H1 (cell line): ENCODE measurements at regions not wholly inside any gene's neighbourhood (a gene's known extent, or its start where the extent isn't known, plus 50 kb on each side); places are given as distances from the start of the nearest gene placed in this dataset.

Experiments
- CTCF ChIA-PET: fragments of 300-600 bp; sonication (Branson Sonifier 250); formaldehyde crosslinking; loops from one replicate; lab custom pipeline; 2021; ENCODE audit not compliant: partially characterized antibody; lab: Charles Lee
- POLR2A ChIA-PET: fragments of 300-600 bp; sonication (Branson Sonifier 250); formaldehyde crosslinking; loops from one replicate; lab custom pipeline; 2021; ENCODE audit warnings: inconsistent platforms; ENCODE audit not compliant: partially characterized antibody; lab: Charles Lee
- DNase-seq, 2 experiments: peaks; one replicate each; pipeline versions ENCODE4 v3.0.0 to v3.0.0-alpha.2; 2010 to 2022; ENCODE audit warnings: low spot score in 2 of 2, low read depth in 1 of 2, mixed read lengths in 1 of 2
- FAIRE-seq: peaks from 2 replicates; lab custom pipeline; 2011; peaks lifted over from hg19 to GRCh38; lab: Jason Lieb, UNC
- H2AFZ ChIP-seq: 2 replicates; pipeline ENCODE4 v1.8.1; 2012; ENCODE audit warnings: low read length, inconsistent platforms
- H2AK5ac ChIP-seq: 2 replicates; pipeline ENCODE4 v1.6.1; 2013; ENCODE audit warnings: low read depth, low read length
- H2BK120ac ChIP-seq: replicated peaks from 2 replicates; pipeline ENCODE3; 2013; ENCODE audit warnings: low read depth, low read length, inconsistent platforms
- H2BK12ac ChIP-seq: 2 replicates; pipeline ENCODE4 v1.6.1; 2013; ENCODE audit warnings: low read depth, low read length
- H2BK15ac ChIP-seq: 2 replicates; pipeline ENCODE4 v1.6.1; 2013; ENCODE audit warnings: low read length
- H2BK20ac ChIP-seq: 2 replicates; pipeline ENCODE4 v1.6.1; 2013; ENCODE audit warnings: low read length
- H2BK5ac ChIP-seq: 2 replicates; pipeline ENCODE4 v1.6.1; 2013; ENCODE audit warnings: low read depth, low read length
- H3K14ac ChIP-seq: 2 replicates; pipeline ENCODE4 v1.6.1; 2013; ENCODE audit warnings: inconsistent platforms; ENCODE audit not compliant: insufficient read length
- H3K18ac ChIP-seq: 2 replicates; pipeline ENCODE4 v1.6.1; 2013; ENCODE audit warnings: low read length; ENCODE audit errors: extremely low read depth
- H3K23ac ChIP-seq: 2 replicates; pipeline ENCODE4 v1.6.1; 2013; ENCODE audit warnings: inconsistent platforms; ENCODE audit not compliant: insufficient read length
- H3K23me2 ChIP-seq: 2 replicates; pipeline ENCODE4 v1.6.1; 2013; ENCODE audit warnings: low read depth, low read length
- H3K27ac ChIP-seq: 2 replicates; pipeline ENCODE4 v1.6.1; 2011; ENCODE audit warnings: low read depth, low read length, inconsistent platforms
- H3K27me3 ChIP-seq, 4 experiments: replicated peaks in 1 of 4; 1 replicate in 1 of 4; 2 replicates in 3 of 4; pipeline versions ENCODE4 v1.6.1 to v1.8.1; 2011 to 2013; ENCODE audit warnings: low read length in 3 of 4, mild to moderate bottlenecking in 3 of 4, inconsistent platforms in 2 of 4, mixed read lengths in 2 of 4, moderate library complexity in 1 of 4; ENCODE audit not compliant: control insufficient read depth in 3 of 4, insufficient read depth in 3 of 4; ENCODE audit errors: extremely low read depth in 1 of 4
- H3K36me3 ChIP-seq, 4 experiments: 2 replicates each; pipeline versions ENCODE4 v1.6.1 to v1.8.1; 2011 to 2013; ENCODE audit warnings: mild to moderate bottlenecking in 4 of 4, low read length in 3 of 4, moderate library complexity in 2 of 4, control low read depth in 1 of 4, inconsistent platforms in 1 of 4; ENCODE audit not compliant: insufficient read depth in 4 of 4, control insufficient read depth in 2 of 4
- H3K4ac ChIP-seq: replicated peaks from 2 replicates; pipeline ENCODE3; 2013; ENCODE audit warnings: low read length, low read depth, mixed read lengths, inconsistent platforms; ENCODE audit not compliant: insufficient read length
- H3K4me1 ChIP-seq, 4 experiments: replicated peaks in 1 of 4; 1 replicate in 1 of 4; 2 replicates in 3 of 4; pipeline versions ENCODE4 v1.6.1 to v1.8.1; 2011 to 2013; ENCODE audit warnings: low read length in 3 of 4, inconsistent platforms in 2 of 4, mixed read lengths in 1 of 4; ENCODE audit not compliant: insufficient read depth in 4 of 4, control insufficient read depth in 3 of 4
- H3K4me2 ChIP-seq, 2 experiments: 2 replicates each; pipeline versions ENCODE4 v1.6.1 to v1.8.1; 2011 to 2013; ENCODE audit warnings: low read depth in 2 of 2, low read length in 2 of 2, control low read depth in 1 of 2, inconsistent platforms in 1 of 2, mild to moderate bottlenecking in 1 of 2; ENCODE audit not compliant: insufficient read depth in 1 of 2
- H3K4me3 ChIP-seq, 4 experiments: fragments of 200-600, 300-600 bp in 1 of 4; sonication (generic), shearing (Covaris generic), sonication (Bioruptor Twin) in 1 of 4; 2 replicates each; pipeline versions ENCODE4 v1.5.1 to v1.8.1; 2011 to 2016; ENCODE audit warnings: low read length in 4 of 4, low read depth in 3 of 4, control low read depth in 2 of 4, inconsistent platforms in 2 of 4, mild to moderate bottlenecking in 2 of 4, mixed read lengths in 1 of 4, moderate library complexity in 1 of 4; ENCODE audit not compliant: insufficient read depth in 2 of 4; ENCODE audit errors: extremely low read depth in 1 of 4
- H3K56ac ChIP-seq: replicated peaks from 2 replicates; pipeline ENCODE3; 2013; ENCODE audit warnings: low read depth, mild to moderate bottlenecking, mixed read lengths, low read length, inconsistent platforms; ENCODE audit not compliant: insufficient read length
- H3K79me1 ChIP-seq: 2 replicates; pipeline ENCODE4 v1.6.1; 2013; ENCODE audit warnings: low read depth, low read length, control low read depth
- H3K79me2 ChIP-seq, 2 experiments: 2 replicates each; pipeline versions ENCODE4 v1.6.1 to v1.8.1; 2012 to 2013; ENCODE audit warnings: low read length in 2 of 2, mild to moderate bottlenecking in 2 of 2, inconsistent platforms in 1 of 2; ENCODE audit not compliant: insufficient read depth in 2 of 2, control insufficient read depth in 1 of 2
- H3K9ac ChIP-seq, 4 experiments: replicated peaks in 1 of 4; 1 replicate in 1 of 4; 2 replicates in 3 of 4; pipeline versions ENCODE4 v1.6.1 to v1.8.1; 2011 to 2013; ENCODE audit warnings: low read depth in 3 of 4, low read length in 3 of 4, control low read depth in 2 of 4, mild to moderate bottlenecking in 2 of 4, moderate library complexity in 2 of 4, inconsistent platforms in 1 of 4; ENCODE audit errors: extremely low read depth in 1 of 4
- H3K9me3 ChIP-seq, 2 experiments: 2 replicates each; pipeline versions ENCODE4 v1.6.1 to v1.8.1; 2012 to 2013; ENCODE audit warnings: mild to moderate bottlenecking in 2 of 2, moderate library complexity in 2 of 2, control low read depth in 1 of 2, inconsistent platforms in 1 of 2, low read depth in 1 of 2, low read length in 1 of 2, mixed read lengths in 1 of 2; ENCODE audit not compliant: insufficient read depth in 2 of 2
- H4K20me1 ChIP-seq, 2 experiments: replicated peaks in 1 of 2; 2 replicates each; pipeline versions ENCODE3 to v1.8.1; 2011 to 2013; ENCODE audit warnings: inconsistent platforms in 2 of 2, low read length in 2 of 2, mild to moderate bottlenecking in 1 of 2; ENCODE audit not compliant: insufficient read depth in 2 of 2, control insufficient read depth in 1 of 2
- H4K5ac ChIP-seq: 2 replicates; pipeline ENCODE4 v1.6.1; 2013; ENCODE audit warnings: low read length, low read depth, mixed read lengths, inconsistent platforms; ENCODE audit not compliant: insufficient read length
- H4K8ac ChIP-seq: 2 replicates; pipeline ENCODE4 v1.8.0; 2013; ENCODE audit warnings: mild to moderate bottlenecking, moderate library complexity, low read length, inconsistent platforms; ENCODE audit not compliant: insufficient read depth; ENCODE audit errors: extremely low read depth
- H4K91ac ChIP-seq: replicated peaks from 2 replicates; pipeline ENCODE3; 2013; ENCODE audit warnings: low read length, mixed read lengths, inconsistent platforms; ENCODE audit not compliant: insufficient read length
- KDM5A ChIP-seq: fragments of 200-600 bp; IDR thresholded peaks from 2 replicates; pipeline ENCODE4 v1.7.1; 2012; ENCODE audit warnings: mild to moderate bottlenecking, low read length, inconsistent platforms, mixed read lengths
- PHF8 ChIP-seq: fragments of 200-600 bp; sonication (generic); conservative IDR thresholded peaks from 2 replicates; pipeline ENCODE4 v1.7.1; 2012; ENCODE audit warnings: low read depth, mild to moderate bottlenecking, inconsistent platforms, low read length, moderate library complexity
- RAD21 ChIP-seq, 2 experiments: IDR thresholded peaks in 1 of 2; conservative IDR thresholded peaks in 1 of 2; 2 replicates each; pipeline ENCODE4 v1.6.1; 2011; ENCODE audit warnings: low read depth in 2 of 2, low read length in 2 of 2, improper control_type of control experiment in 1 of 2, inconsistent platforms in 1 of 2, mild to moderate bottlenecking in 1 of 2, moderate library complexity in 1 of 2
- TCF12 ChIP-seq: IDR thresholded peaks from 2 replicates; pipeline ENCODE4 v1.6.1; 2011; ENCODE audit warnings: low read depth, mild to moderate bottlenecking, low read length
- WGBS, 2 experiments: shearing (Covaris generic) in 1 of 2; methylation state at CpG; one replicate each; pipeline versions ENCODE4 v1.1.6 to v1.1.7; 2013 to 2015; ENCODE audit warnings: low lambda C conversion rate in 2 of 2, mixed read lengths in 2 of 2, inconsistent platforms in 1 of 2, low coverage in 1 of 2, missing lambda C conversion rate in 1 of 2; ENCODE audit not compliant: insufficient replicate concordance in 2 of 2, insufficient coverage in 1 of 2, insufficient read length in 1 of 2; ENCODE audit errors: extremely low coverage in 1 of 2, missing lambda C conversion rate in 1 of 2; 5-methylcytosine and 5-hydroxymethylcytosine counted together
- TF ChIP-seq, protein P1 (sequence below): IDR thresholded peaks from 2 replicates; pipeline ENCODE4 v1.6.1; 2011; ENCODE audit warnings: low read depth, mild to moderate bottlenecking, low read length; ENCODE audit not compliant: insufficient read depth
- TF ChIP-seq, protein P2 (sequence below): IDR thresholded peaks from 2 replicates; pipeline ENCODE4 v1.6.1; 2012; ENCODE audit warnings: inconsistent platforms
- TF ChIP-seq, protein P3 (sequence below), 3 experiments: IDR thresholded peaks; 1 replicate in 2 of 3; 2 replicates in 1 of 3; pipeline versions ENCODE4 v1.5.1 to v1.6.1; 2011; ENCODE audit warnings: low read length in 3 of 3, mild to moderate bottlenecking in 3 of 3, inconsistent platforms in 2 of 3, low read depth in 1 of 3, moderate library complexity in 1 of 3; ENCODE audit not compliant: insufficient read depth in 1 of 3; ENCODE audit errors: control extremely low read depth in 1 of 3

DNA sequence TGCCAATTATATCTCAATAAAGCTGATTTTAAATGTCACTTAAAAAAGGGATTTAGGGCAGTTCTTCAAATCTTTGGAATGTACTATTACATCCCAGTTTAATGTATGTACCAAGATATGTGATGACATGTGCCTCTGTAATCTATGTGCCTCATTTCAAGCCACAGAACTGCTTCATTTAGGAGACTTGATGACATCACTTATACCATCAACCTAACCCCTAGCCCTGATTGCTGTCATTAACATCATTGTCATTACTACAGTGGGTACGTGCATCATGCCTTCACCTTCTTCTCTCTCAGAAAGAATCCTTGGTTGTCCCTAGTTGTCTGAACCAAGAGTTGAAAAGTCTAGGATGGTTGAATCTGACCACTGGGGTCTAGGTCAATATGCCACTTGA is 134.3 kb upstream of the RAB11FIP2 start:
- POLR2A ChIA-PET: no interaction called here
- FAIRE-seq: no peak

More for the DNA sequence above, 134.3 kb upstream of the RAB11FIP2 start:
- H4K20me1 ChIP-seq: no peaks in the 10 kb centered on the region
- CTCF ChIA-PET: no interaction called here
- no peak overlapping the region for H3K18ac ChIP-seq
- H3K4ac ChIP-seq: no peak overlapping the region
- H3K4me1 ChIP-seq: no peaks in the 10 kb centered on the region
- H2BK15ac ChIP-seq: no peak overlapping the region
- H4K91ac ChIP-seq: no peak overlapping the region
- H4K8ac ChIP-seq: no peak overlapping the region
- no peak overlapping the region for H4K5ac ChIP-seq
- DNase-seq: no peak
- 0 out of 2 replicates have a peak overlapping the region, but pooled peaks have one; percentile 2 for H2AK5ac ChIP-seq
- peaks cover 2 to 6% of the 10 kb centered on the region in 2 experiments; a peak in 1 of 4 replicates for H3K9me3 ChIP-seq
- H3K9ac ChIP-seq: no peak overlapping the region
- no peaks in the 10 kb centered on the region for H3K79me1 ChIP-seq
- no peak overlapping the region for H3K23ac ChIP-seq
- no peak overlapping the region for H2BK12ac ChIP-seq
- H3K4me3 ChIP-seq: no peak overlapping the region
- H3K27me3 ChIP-seq: no peaks in the 10 kb centered on the region
- no peak overlapping the region for H3K4me2 ChIP-seq
- TF ChIP-seq, protein P1, sequence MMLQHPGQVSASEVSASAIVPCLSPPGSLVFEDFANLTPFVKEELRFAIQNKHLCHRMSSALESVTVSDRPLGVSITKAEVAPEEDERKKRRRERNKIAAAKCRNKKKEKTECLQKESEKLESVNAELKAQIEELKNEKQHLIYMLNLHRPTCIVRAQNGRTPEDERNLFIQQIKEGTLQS: no peak
- no peak for TF ChIP-seq PHF8
- TF ChIP-seq, protein P2, sequence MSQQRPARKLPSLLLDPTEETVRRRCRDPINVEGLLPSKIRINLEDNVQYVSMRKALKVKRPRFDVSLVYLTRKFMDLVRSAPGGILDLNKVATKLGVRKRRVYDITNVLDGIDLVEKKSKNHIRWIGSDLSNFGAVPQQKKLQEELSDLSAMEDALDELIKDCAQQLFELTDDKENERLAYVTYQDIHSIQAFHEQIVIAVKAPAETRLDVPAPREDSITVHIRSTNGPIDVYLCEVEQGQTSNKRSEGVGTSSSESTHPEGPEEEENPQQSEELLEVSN: no peak
- TF ChIP-seq TCF12: no peak
- no peak for TF ChIP-seq RAD21 (IDR thresholded peaks at IDR 0.05 in 1 of 2, conservative IDR thresholded peaks at IDR 0.05 in 1 of 2; ENCODE audit: low read depth in 2 of 2, low read length in 2 of 2)
- no peak for TF ChIP-seq KDM5A
- TF ChIP-seq, protein P3, sequence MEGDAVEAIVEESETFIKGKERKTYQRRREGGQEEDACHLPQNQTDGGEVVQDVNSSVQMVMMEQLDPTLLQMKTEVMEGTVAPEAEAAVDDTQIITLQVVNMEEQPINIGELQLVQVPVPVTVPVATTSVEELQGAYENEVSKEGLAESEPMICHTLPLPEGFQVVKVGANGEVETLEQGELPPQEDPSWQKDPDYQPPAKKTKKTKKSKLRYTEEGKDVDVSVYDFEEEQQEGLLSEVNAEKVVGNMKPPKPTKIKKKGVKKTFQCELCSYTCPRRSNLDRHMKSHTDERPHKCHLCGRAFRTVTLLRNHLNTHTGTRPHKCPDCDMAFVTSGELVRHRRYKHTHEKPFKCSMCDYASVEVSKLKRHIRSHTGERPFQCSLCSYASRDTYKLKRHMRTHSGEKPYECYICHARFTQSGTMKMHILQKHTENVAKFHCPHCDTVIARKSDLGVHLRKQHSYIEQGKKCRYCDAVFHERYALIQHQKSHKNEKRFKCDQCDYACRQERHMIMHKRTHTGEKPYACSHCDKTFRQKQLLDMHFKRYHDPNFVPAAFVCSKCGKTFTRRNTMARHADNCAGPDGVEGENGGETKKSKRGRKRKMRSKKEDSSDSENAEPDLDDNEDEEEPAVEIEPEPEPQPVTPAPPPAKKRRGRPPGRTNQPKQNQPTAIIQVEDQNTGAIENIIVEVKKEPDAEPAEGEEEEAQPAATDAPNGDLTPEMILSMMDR (IDR thresholded peaks at IDR 0.05; ENCODE audit: control extremely low read depth in 1 of 3, insufficient read depth in 1 of 3, low read depth in 1 of 3, low read length in 3 of 3): no peak
- TF ChIP-seq, all 59 proteins: peak for 0
- no peak overlapping the region for H3K14ac ChIP-seq
- 73% methylated on average over 1 of the region's 1 CpG; no CpG with 5 or more reads in 1 of the 2 experiments for WGBS, 2 experiments
- H2BK120ac ChIP-seq: no peak overlapping the region
- H2BK5ac ChIP-seq: no peak overlapping the region
- H2AFZ ChIP-seq: no peak overlapping the region
- no peaks in the 10 kb centered on the region for H3K79me2 ChIP-seq
- H3K23me2 ChIP-seq: peaks cover 2% of the 10 kb centered on the region; the same call in 1 of the 2 replicates
- no peak overlapping the region for H2BK20ac ChIP-seq
- H3K36me3 ChIP-seq: no peaks in the 10 kb centered on the region
- no peak overlapping the region for H3K27ac ChIP-seq
- H3K56ac ChIP-seq: no peak overlapping the region
